ENCODE measurements at regions not wholly inside any gene's neighbourhood (a gene's known extent, or its start where the extent isn't known, plus 50 kb on each side); places are given as distances from the start of the nearest gene placed in this dataset.

GRCh38 chr4:63898961-63899360, 510.3 kb downstream of the TECRL start:
- TF ChIP-seq HCFC1 (IDR thresholded peaks at IDR 0.05; ENCODE audit: low read depth, low read length) (no peak), ZNF687 (CRISPR knock-in tag; IDR thresholded peaks at IDR 0.05) (no peak), ZNF790 (CRISPR knock-in tag; IDR thresholded peaks at IDR 0.05; ENCODE audit: borderline replicate concordance) (no peak), PRDM10 (CRISPR knock-in tag; IDR thresholded peaks at IDR 0.05; ENCODE audit: low read depth) (no peak), YY1 (IDR thresholded peaks at IDR 0.05; ENCODE audit: insufficient read depth, insufficient replicate concordance, low read depth, low read length) (no peak), MAFK (conservative IDR thresholded peaks at IDR 0.05 in 1 of 2, IDR thresholded peaks at IDR 0.05 in 1 of 2; ENCODE audit: low read length in 2 of 2) (no peak), EZH2 (conservative IDR thresholded peaks at IDR 0.05; ENCODE audit: low read depth, low read length) (no peak), NPAS2 (CRISPR knock-in tag; IDR thresholded peaks at IDR 0.05; ENCODE audit: borderline replicate concordance) (no peak)

Data from HepG2 (cell line).